AG09319 (cell line): ENCODE measurements at regions not wholly inside any gene's neighbourhood (a gene's known extent, or its start where the extent isn't known, plus 50 kb on each side); places are given as distances from the start of the nearest gene placed in this dataset.

Experiments
- DNase-seq: peaks from one replicate; pipeline ENCODE4 v3.0.0-alpha.2; 2010; ENCODE audit warnings: low read depth; ENCODE audit errors: extremely low read depth
- CTCF ChIP-seq: IDR thresholded peaks from 2 replicates; pipeline ENCODE4 v1.5.1; 2011; ENCODE audit warnings: low read depth, mild to moderate bottlenecking, inconsistent platforms, low read length, moderate library complexity

- no peak for TF ChIP-seq CTCF
- DNase-seq = no peak
These were observed 284.3 kb upstream of the IRAK1BP1 start for GRCh38 chr6:78583079-78583478.

GRCh38 chr6:78589436-78589835 lies 277.9 kb upstream of the IRAK1BP1 start:
- DNase-seq = no peak
- TF ChIP-seq CTCF = no peak

GRCh38 chr6:78593898-78594667 lies 273.3 kb upstream of the IRAK1BP1 start:
- DNase-seq = no peak
- TF ChIP-seq CTCF = no peak

- no peak for TF ChIP-seq CTCF
- no peak for DNase-seq
These were observed 272.7 kb upstream of the IRAK1BP1 start for GRCh38 chr6:78594668-78595066.

GRCh38 chr6:78597966-78598365 lies 269.4 kb upstream of the IRAK1BP1 start:
- no peak for DNase-seq
- TF ChIP-seq CTCF = no peak

- peak; percentile 52 for DNase-seq
These were observed 268.4 kb upstream of the IRAK1BP1 start for GRCh38 chr6:78598966-78599365.

More at GRCh38 chr6:78598966-78599365, 268.4 kb upstream of the IRAK1BP1 start:
- no peak for TF ChIP-seq CTCF
